ENCODE measurements at regions not wholly inside any gene's neighbourhood (a gene's known extent, or its start where the extent isn't known, plus 50 kb on each side); places are given as distances from the start of the nearest gene placed in this dataset.

DNA sequence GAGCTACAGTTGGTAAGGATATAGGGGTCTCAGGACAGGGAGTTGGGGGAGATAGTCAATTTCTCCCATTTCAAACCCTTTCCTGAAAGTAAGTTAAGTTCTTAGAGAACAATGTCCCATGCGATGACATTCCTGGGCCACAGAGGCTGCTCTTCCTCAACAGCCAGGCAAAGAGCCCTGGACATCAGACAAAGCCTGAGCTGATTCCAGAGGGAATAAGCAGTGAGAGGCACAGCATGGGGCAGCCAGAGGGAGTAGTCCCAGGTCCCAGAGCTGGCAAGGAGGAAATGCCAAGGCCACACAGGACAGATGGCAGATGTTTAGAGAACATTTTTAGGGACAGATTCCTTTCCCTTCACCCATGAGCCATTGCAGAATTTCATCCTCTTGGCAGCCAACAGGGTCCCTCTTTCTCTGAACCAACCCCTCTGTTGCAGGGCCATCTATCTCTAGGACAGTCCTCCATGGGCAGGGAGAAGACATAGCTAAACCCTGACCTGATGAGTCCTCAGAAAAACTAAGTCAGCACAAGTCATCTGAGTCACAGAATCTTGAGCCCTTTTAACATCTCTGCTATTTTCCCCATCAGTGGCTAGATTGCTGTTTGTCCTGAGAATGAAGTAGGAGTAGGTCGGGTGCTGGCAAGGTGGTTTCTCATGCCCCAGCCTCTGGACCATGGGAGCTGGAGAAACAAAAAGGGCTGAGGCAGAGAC, 60.3 kb upstream of the CALM2 start:
- no peak for DNase-seq (ENCODE audit: low spot score)

DNA sequence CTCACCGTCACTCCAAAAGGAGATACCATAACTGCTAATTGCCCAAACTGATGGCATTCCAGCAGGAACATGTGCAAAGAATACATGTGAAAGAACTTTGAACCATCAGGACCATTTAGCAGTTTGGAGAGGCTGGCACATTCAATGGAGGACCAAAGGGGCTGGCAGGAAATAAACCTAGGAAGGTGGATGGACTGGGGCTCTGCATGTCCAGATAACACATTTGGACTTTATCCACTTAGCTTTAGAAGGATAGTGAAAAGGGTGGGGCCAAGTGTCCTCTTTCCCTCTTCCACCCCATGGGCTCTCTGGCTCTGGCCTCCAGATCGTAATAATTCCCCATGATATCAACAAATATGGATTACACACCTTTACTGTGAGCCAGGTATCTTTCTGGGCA, 58.8 kb upstream of the CALM2 start:
- no peak for DNase-seq (ENCODE audit: low spot score)

- DNase-seq (ENCODE audit: low spot score): no peak
Measured at GRCh38 chr2:47234456-47234855, 58.1 kb upstream of the CALM2 start.

DNA sequence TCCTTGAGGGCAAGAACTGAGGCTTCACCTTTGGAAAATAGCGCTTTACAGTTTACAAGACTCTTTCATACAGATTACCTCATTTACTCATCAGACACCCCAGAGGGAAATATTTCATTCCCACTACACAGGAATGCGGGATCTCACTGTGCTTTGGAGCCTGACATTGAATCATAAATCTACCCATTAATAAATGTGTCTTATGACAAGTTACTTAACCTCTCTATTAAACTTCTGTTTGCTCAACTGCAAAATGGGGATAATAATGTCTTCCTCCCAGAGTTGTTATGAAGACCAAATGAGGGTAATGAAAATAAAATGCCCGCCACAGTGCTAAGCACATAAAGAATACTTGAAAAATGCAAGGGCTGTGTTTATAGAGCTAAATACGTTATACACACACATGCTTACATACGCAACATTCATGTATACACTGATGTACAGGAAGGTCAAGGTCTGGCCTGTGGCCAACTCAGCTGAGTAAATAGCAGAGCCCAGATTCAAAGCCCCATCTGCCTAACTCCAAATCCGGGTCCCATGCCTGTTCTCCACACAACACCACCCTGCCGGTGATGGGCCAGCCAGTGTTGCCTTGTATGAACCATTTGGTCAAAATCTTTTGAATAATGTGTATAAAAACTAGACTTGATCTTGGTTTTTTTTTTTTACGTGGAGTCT, 56.6 kb upstream of the CALM2 start:
- DNase-seq (ENCODE audit: low spot score): no peak

DNA sequence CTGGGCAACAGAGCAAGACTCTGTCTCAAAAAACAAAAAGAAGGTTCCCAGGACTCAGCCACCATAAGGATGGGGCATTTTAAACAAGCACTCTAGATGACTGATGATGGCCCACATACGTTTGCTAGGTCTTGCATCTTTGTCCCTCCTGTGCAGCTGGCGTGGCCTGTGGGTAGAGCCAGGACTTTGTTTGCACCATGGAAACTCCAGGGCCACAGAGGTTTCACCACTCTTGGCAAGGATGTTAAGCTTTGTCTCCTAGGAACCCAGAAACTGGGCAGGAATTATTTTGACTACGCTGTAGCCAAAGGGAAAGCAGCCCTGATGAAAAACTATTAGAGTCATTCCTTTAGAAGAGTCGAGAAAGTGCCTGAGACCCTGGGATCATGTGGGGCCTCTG, 54.1 kb upstream of the CALM2 start:
- no peak for DNase-seq (ENCODE audit: low spot score)

GRCh38 chr2:47227532-47228279, 51.4 kb upstream of the CALM2 start:
- peak; percentile 49 for DNase-seq (ENCODE audit: low spot score)

GRCh38 chr2:47226923-47227220, 50.6 kb upstream of the CALM2 start:
- DNase-seq (ENCODE audit: low spot score): no peak

GRCh38 chr2:47226132-47226922, 50.0 kb upstream of the CALM2 start:
- DNase-seq (ENCODE audit: low spot score): peak; percentile 45
